OCI-LY7 (cell line): ENCODE measurements at regions not wholly inside any gene's neighbourhood (a gene's known extent, or its start where the extent isn't known, plus 50 kb on each side); places are given as distances from the start of the nearest gene placed in this dataset.

Experiments used
- CTCF ChIP-seq: fragments of 200-600 bp; sonication (generic); conservative IDR thresholded peaks from 2 replicates; pipeline ENCODE4 v1.5.1; 2014; ENCODE audit warnings: mild to moderate bottlenecking, antibody characterized with exemption, low read length, moderate library complexity, mixed read lengths
- EZH2phosphoT487 ChIP-seq: fragments of 200-600 bp; sonication (generic); IDR thresholded peaks from 2 replicates; pipeline ENCODE4 v1.6.1; 2018; ENCODE audit warnings: low read depth, borderline replicate concordance, mild to moderate bottlenecking, mixed run types, antibody characterized with exemption, low read length, moderate library complexity, mixed read lengths

GRCh38 chr2:142307616-142308115 lies 176.8 kb upstream of the LRP1B start:
- no peak for TF ChIP-seq CTCF
- TF ChIP-seq EZH2phosphoT487: no peak
